GM21737 (cell line): ENCODE measurements at regions not wholly inside any gene's neighbourhood (a gene's known extent, or its start where the extent isn't known, plus 50 kb on each side); places are given as distances from the start of the nearest gene placed in this dataset.
"Not testable (repeated sequence)": the region's sequence is repeated elsewhere in the genome, so short reads cannot be mapped to it uniquely, and the experiment has no call there.

ENCODE experiments used
- ATAC-seq: cut with Tn5 transposase; IDR thresholded peaks from one replicate; pipeline ENCODE4 v1.9.1; 2021; ENCODE audit warnings: mild to moderate bottlenecking, moderate library complexity; ENCODE audit not compliant: unreplicated experiment

- ATAC-seq, result no peak
Measured at GRCh38 chr3:40878464-40878905, 320.8 kb upstream of the CTNNB1 start.

GRCh38 chr3:40885430-40885829, 313.9 kb upstream of the CTNNB1 start:
- no peak for ATAC-seq

- ATAC-seq, result no peak
Measured at GRCh38 chr3:40886660-40887425, 312.5 kb upstream of the CTNNB1 start.

GRCh38 chr3:40891186-40891585, 308.1 kb upstream of the CTNNB1 start:
- ATAC-seq, result no peak

- no peak for ATAC-seq
Measured at GRCh38 chr3:40895109-40895508, 304.2 kb upstream of the CTNNB1 start.

GRCh38 chr3:40899286-40899712, 300.0 kb upstream of the CTNNB1 start:
- no peak for ATAC-seq

GRCh38 chr3:40901298-40901697, 298.0 kb upstream of the CTNNB1 start:
- ATAC-seq, result no peak

GRCh38 chr3:40901796-40902195, 297.5 kb upstream of the CTNNB1 start:
- ATAC-seq, result no peak

GRCh38 chr3:40907907-40908465, 291.3 kb upstream of the CTNNB1 start:
- not testable (repeated sequence) for ATAC-seq

- ATAC-seq, result no peak
Measured at GRCh38 chr3:40908612-40909011, 290.7 kb upstream of the CTNNB1 start.

- ATAC-seq, result no peak
Measured at GRCh38 chr3:40911264-40911663, 288.0 kb upstream of the CTNNB1 start.

- ATAC-seq, result no peak
Measured at GRCh38 chr3:40911928-40912327, 287.4 kb upstream of the CTNNB1 start.

GRCh38 chr3:40912461-40912860, 286.8 kb upstream of the CTNNB1 start:
- ATAC-seq, result no peak

- no peak for ATAC-seq
Measured at GRCh38 chr3:40913192-40913591, 286.1 kb upstream of the CTNNB1 start.

- ATAC-seq, result no peak
Measured at GRCh38 chr3:40913641-40914040, 285.7 kb upstream of the CTNNB1 start.

- ATAC-seq, result no peak
Measured at GRCh38 chr3:40914475-40914874, 284.8 kb upstream of the CTNNB1 start.

GRCh38 chr3:40915346-40915865, 283.9 kb upstream of the CTNNB1 start:
- no peak for ATAC-seq

GRCh38 chr3:40920041-40920440, 279.3 kb upstream of the CTNNB1 start:
- no peak for ATAC-seq

GRCh38 chr3:40921251-40921650, 278.1 kb upstream of the CTNNB1 start:
- no peak for ATAC-seq

- no peak for ATAC-seq
Measured at GRCh38 chr3:40923143-40923542, 276.2 kb upstream of the CTNNB1 start.

- ATAC-seq, result no peak
Measured at GRCh38 chr3:40923651-40924050, 275.7 kb upstream of the CTNNB1 start.

- ATAC-seq, result no peak
Measured at GRCh38 chr3:40924559-40925141, 274.7 kb upstream of the CTNNB1 start.
